ENCODE measurements at regions not wholly inside any gene's neighbourhood (a gene's known extent, or its start where the extent isn't known, plus 50 kb on each side); places are given as distances from the start of the nearest gene placed in this dataset.

- Histone ChIP-seq H3K36me3 (ENCODE audit: control insufficient read depth, insufficient read depth, low read length) (no peaks in the 10 kb centered on the region), H2BK120ac (ENCODE audit: low read depth, low read length) (no peak overlapping the region), H3K27ac (ENCODE audit: insufficient read depth, low read length) (no peak overlapping the region), H3K79me1 (ENCODE audit: low read depth in 1 of 2, low read length in 2 of 2) (no peaks in the 10 kb centered on the region), H3K4me2 (ENCODE audit: low read depth, low read length) (no peak overlapping the region), H4K5ac (ENCODE audit: low read depth, low read length) (no peak overlapping the region), H3K23ac (ENCODE audit: low read depth, low read length) (no peak overlapping the region), H4K20me1 (ENCODE audit: insufficient read depth, low read length) (no peaks in the 10 kb centered on the region), H4K91ac (ENCODE audit: insufficient read depth, low read depth, low read length) (no peak overlapping the region), H3K4me3 (ENCODE audit: insufficient read depth, low read depth, low read length) (no peak overlapping the region), H4K8ac (ENCODE audit: low read depth in 2 of 2, low read length in 2 of 2) (no peak overlapping the region), H3K9me1 (ENCODE audit: insufficient read depth, low read length) (peaks cover 4% of the 10 kb centered on the region; the same call in 1 of the 2 replicates), H3K14ac (replicated peaks; ENCODE audit: low read depth, low read length) (no peak overlapping the region), H3K4me1 (ENCODE audit: control insufficient read depth, insufficient read depth, low read length) (peaks cover 2% of the 10 kb centered on the region; the same call in 1 of the 2 replicates), H2BK5ac (ENCODE audit: low read depth, low read length, poor library complexity, severe bottlenecking) (no peak overlapping the region), H2AFZ (replicated peaks; ENCODE audit: low read length, poor library complexity) (no peak overlapping the region), H3K56ac (ENCODE audit: extremely low read depth, insufficient read depth, low read length) (no peak overlapping the region), H3K9ac (ENCODE audit: low read depth, low read length) (no peak overlapping the region), H2BK15ac (ENCODE audit: low read depth, low read length) (no peak overlapping the region), H3K4ac (ENCODE audit: low read depth, low read length) (no peak overlapping the region), H3K18ac (ENCODE audit: low read depth, low read length) (no peak overlapping the region), H3K27me3 (ENCODE audit: control insufficient read depth, insufficient read depth, low read length) (no peaks in the 10 kb centered on the region; the same call in 1 of the 2 replicates), H2AK5ac (ENCODE audit: low read depth, low read length) (no peak overlapping the region), H2AK9ac (replicated peaks; ENCODE audit: low read depth, low read length, poor library complexity) (no peak overlapping the region), H3K9me3 (ENCODE audit: control insufficient read depth, insufficient read depth, low read length) (no peaks in the 10 kb centered on the region), H2BK20ac (ENCODE audit: low read depth, low read length) (no peak overlapping the region)
- no CpG with 5 or more reads among the region's 1 CpG for WGBS, 2 experiments (ENCODE audit: extremely low coverage in 2 of 2, insufficient read length in 1 of 2)
- in situ Hi-C loops (cut with MboI; ENCODE audit: low sequenced_read_pairs): no loop called here
- ATAC-seq (ENCODE audit: low read depth): no peak
- TF ChIP-seq MXI1 (IDR thresholded peaks at IDR 0.05; ENCODE audit: borderline replicate concordance, low read depth, low read length): no peak
- TF ChIP-seq RFX5 (IDR thresholded peaks at IDR 0.05; ENCODE audit: low read depth, low read length): no peak
- no peak for TF ChIP-seq CTCF (conservative IDR thresholded peaks at IDR 0.05; ENCODE audit: low read depth, low read length)
- TF ChIP-seq RCOR1 (IDR thresholded peaks at IDR 0.05; ENCODE audit: insufficient replicate concordance, low read length): no peak
- no peak for TF ChIP-seq MAFK (IDR thresholded peaks at IDR 0.05; ENCODE audit: low read depth, low read length)
- no peak for TF ChIP-seq MAZ (IDR thresholded peaks at IDR 0.05; ENCODE audit: borderline replicate concordance, low read depth, low read length)
- TF ChIP-seq POLR2A (IDR thresholded peaks at IDR 0.05; ENCODE audit: low read depth, low read length): no peak
- TF ChIP-seq SMC3 (IDR thresholded peaks at IDR 0.05; ENCODE audit: low read depth, low read length): no peak
- TF ChIP-seq, protein P1, sequence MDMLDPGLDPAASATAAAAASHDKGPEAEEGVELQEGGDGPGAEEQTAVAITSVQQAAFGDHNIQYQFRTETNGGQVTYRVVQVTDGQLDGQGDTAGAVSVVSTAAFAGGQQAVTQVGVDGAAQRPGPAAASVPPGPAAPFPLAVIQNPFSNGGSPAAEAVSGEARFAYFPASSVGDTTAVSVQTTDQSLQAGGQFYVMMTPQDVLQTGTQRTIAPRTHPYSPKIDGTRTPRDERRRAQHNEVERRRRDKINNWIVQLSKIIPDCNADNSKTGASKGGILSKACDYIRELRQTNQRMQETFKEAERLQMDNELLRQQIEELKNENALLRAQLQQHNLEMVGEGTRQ (IDR thresholded peaks at IDR 0.05; ENCODE audit: low read depth, low read length): no peak
- TF ChIP-seq CHD1 (IDR thresholded peaks at IDR 0.05; ENCODE audit: low read depth, low read length): no peak
- ChIA-PET POLR2A (ENCODE audit: unreplicated experiment) (no interaction called here), CTCF (no interaction called here)
- dilution Hi-C loops (cut with HindIII; ENCODE audit: low sequenced_read_pairs, unreplicated experiment): no loop called here
- intact Hi-C loops (cut with micrococcal nuclease): no loop called here
- BruUV-seq (replicated peaks): no TSS peak
- DNase-seq: no peak
These were observed 316.7 kb upstream of the TBX18 start for GRCh38 chr6:85081102-85081501.

Data from IMR-90 (cell line).